MM.1S (cell line): ENCODE measurements at regions not wholly inside any gene's neighbourhood (a gene's known extent, or its start where the extent isn't known, plus 50 kb on each side); places are given as distances from the start of the nearest gene placed in this dataset.

Source experiments
- DNase-seq: peaks from one replicate; pipeline ENCODE4 v3.0.0-alpha.2; 2015
- H2AFZ ChIP-seq: fragments of 300-600 bp; sonication (generic); 2 replicates; pipeline ENCODE4 v1.6.0; 2016; ENCODE audit warnings: antibody characterized with exemption, low read length
- H3F3A ChIP-seq: fragments of 300-600 bp; sonication (generic); 2 replicates; pipeline ENCODE4 v1.6.1; 2016; ENCODE audit warnings: mild to moderate bottlenecking, antibody characterized with exemption, low read length, moderate library complexity, mixed read lengths; ENCODE audit not compliant: insufficient read depth
- H3K27ac ChIP-seq: fragments of 300-600 bp; sonication (generic); 2 replicates; pipeline ENCODE4 v1.5.1; 2016; ENCODE audit warnings: mild to moderate bottlenecking, low read length
- H3K27me3 ChIP-seq: fragments of 300-600 bp; sonication (generic); replicated peaks from 2 replicates; pipeline ENCODE4 v1.6.0; 2016; ENCODE audit warnings: low read length; ENCODE audit not compliant: insufficient read depth
- H3K36me3 ChIP-seq: fragments of 300-600 bp; sonication (generic); replicated peaks from 2 replicates; pipeline ENCODE4 v1.6.1; 2016; ENCODE audit warnings: mild to moderate bottlenecking, low read length, mixed read lengths; ENCODE audit not compliant: insufficient read depth
- H3K4me1 ChIP-seq: fragments of 300-600 bp; sonication (generic); 2 replicates; pipeline ENCODE4 v1.6.1; 2016; ENCODE audit warnings: low read length, mixed read lengths
- H3K4me2 ChIP-seq: fragments of 300-600 bp; sonication (generic); 2 replicates; pipeline ENCODE4 v1.6.0; 2016; ENCODE audit warnings: low read depth, low read length
- H3K4me3 ChIP-seq: fragments of 300-600 bp; sonication (generic); 2 replicates; pipeline ENCODE4 v1.5.1; 2016; ENCODE audit warnings: low read length, mixed read lengths
- H3K79me2 ChIP-seq: fragments of 300-600 bp; sonication (generic); 2 replicates; pipeline ENCODE4 v1.6.1; 2016; ENCODE audit warnings: mixed run types, low read length, mixed read lengths
- H3K9ac ChIP-seq: fragments of 300-600 bp; sonication (generic); 2 replicates; pipeline ENCODE4 v1.6.1; 2016; ENCODE audit warnings: low read length, mixed read lengths
- H3K9me2 ChIP-seq: fragments of 300-600 bp; sonication (generic); replicated peaks from 2 replicates; pipeline ENCODE4 v1.6.1; 2016; ENCODE audit warnings: mild to moderate bottlenecking, low read length, mixed read lengths; ENCODE audit not compliant: insufficient read depth
- H3K9me3 ChIP-seq: fragments of 300-600 bp; sonication (generic); replicated peaks from 2 replicates; pipeline ENCODE4 v1.6.1; 2016; ENCODE audit warnings: mild to moderate bottlenecking, low read length, mixed read lengths; ENCODE audit not compliant: insufficient read depth
- H4K20me1 ChIP-seq: fragments of 300-600 bp; sonication (generic); 2 replicates; pipeline ENCODE4 v1.6.1; 2016; ENCODE audit warnings: mild to moderate bottlenecking, low read length, moderate library complexity, mixed read lengths; ENCODE audit not compliant: insufficient read depth
- CTCF ChIP-seq: fragments of 300-600 bp; sonication (generic); IDR thresholded peaks from 2 replicates; pipeline ENCODE4 v1.5.1; 2016; ENCODE audit warnings: antibody characterized with exemption, low read length, mixed read lengths
- EZH2 ChIP-seq: fragments of 300-600 bp; sonication (generic); optimal IDR thresholded peaks from 2 replicates; pipeline ENCODE3; 2017; ENCODE audit warnings: low read depth, mild to moderate bottlenecking, antibody characterized with exemption, low read length, mixed read lengths
- EZH2phosphoT487 ChIP-seq: fragments of 300-600 bp; sonication (generic); IDR thresholded peaks from 2 replicates; pipeline ENCODE4 v1.6.1; 2018; ENCODE audit warnings: antibody characterized with exemption, low read length

- H3K4me3 ChIP-seq, result no peak overlapping the region
- DNase-seq, result no peak
- H3K9ac ChIP-seq, result no peak overlapping the region
- H3K9me3 ChIP-seq, result no peaks in the 10 kb centered on the region
- TF ChIP-seq EZH2phosphoT487 (no peak), EZH2 (no peak)
- H4K20me1 ChIP-seq, result no peaks in the 10 kb centered on the region
- no peak overlapping the region for H3K27ac ChIP-seq
- no peaks in the 10 kb centered on the region for H3K36me3 ChIP-seq
- no peak overlapping the region for H2AFZ ChIP-seq
- H3K27me3 ChIP-seq, result no peaks in the 10 kb centered on the region
- no peaks in the 10 kb centered on the region for H3K4me1 ChIP-seq
- H3K79me2 ChIP-seq, result no peaks in the 10 kb centered on the region
- no peak overlapping the region for H3K4me2 ChIP-seq
- H3F3A ChIP-seq, result no peaks in the 10 kb centered on the region
- no peaks in the 10 kb centered on the region for H3K9me2 ChIP-seq
Observed at GRCh38 chr4:129346036-129346435, 250.1 kb downstream of the C4orf33 start.

GRCh38 chr4:129346734-129347133 is 250.8 kb downstream of the C4orf33 start:
- Histone ChIP-seq H3K9ac (no peak overlapping the region), H3K9me2 (no peaks in the 10 kb centered on the region), H4K20me1 (no peaks in the 10 kb centered on the region), H2AFZ (no peak overlapping the region), H3F3A (no peaks in the 10 kb centered on the region), H3K36me3 (no peaks in the 10 kb centered on the region), H3K27ac (no peak overlapping the region), H3K79me2 (no peaks in the 10 kb centered on the region), H3K4me1 (no peaks in the 10 kb centered on the region), H3K9me3 (no peaks in the 10 kb centered on the region), H3K4me2 (no peak overlapping the region), H3K4me3 (no peak overlapping the region), H3K27me3 (no peaks in the 10 kb centered on the region)
- TF ChIP-seq EZH2phosphoT487 (no peak), CTCF (no peak), EZH2 (no peak)
- DNase-seq, result no peak

- no peak overlapping the region for H3K4me2 ChIP-seq
Observed at GRCh38 chr4:129350834-129351721, 255.1 kb downstream of the C4orf33 start.

More at GRCh38 chr4:129350834-129351721, 255.1 kb downstream of the C4orf33 start:
- H3K36me3 ChIP-seq, result no peaks in the 10 kb centered on the region
- DNase-seq, result no peak
- H3F3A ChIP-seq, result peaks cover 9% of the 10 kb centered on the region
- TF ChIP-seq CTCF, result no peak
- TF ChIP-seq EZH2phosphoT487, result no peak
- no peak for TF ChIP-seq EZH2
- H4K20me1 ChIP-seq, result no peaks in the 10 kb centered on the region
- no peak overlapping the region for H2AFZ ChIP-seq
- peaks cover 16% of the 10 kb centered on the region for H3K4me1 ChIP-seq
- H3K9me3 ChIP-seq, result no peaks in the 10 kb centered on the region
- H3K27ac ChIP-seq, result no peak overlapping the region
- H3K9ac ChIP-seq, result no peak overlapping the region
- no peaks in the 10 kb centered on the region for H3K9me2 ChIP-seq
- no peaks in the 10 kb centered on the region for H3K27me3 ChIP-seq
- no peak overlapping the region for H3K4me3 ChIP-seq
- H3K79me2 ChIP-seq, result no peaks in the 10 kb centered on the region
